H7 (cell line): ENCODE measurements at regions not wholly inside any gene's neighbourhood (a gene's known extent, or its start where the extent isn't known, plus 50 kb on each side); places are given as distances from the start of the nearest gene placed in this dataset.

Experiments used
- DNase-seq: peaks from one replicate; pipeline ENCODE4 v3.0.0; 2012
- H3K27me3 ChIP-seq: 2 replicates; pipeline ENCODE4 v1.6.0; 2011; ENCODE audit warnings: mild to moderate bottlenecking, low read length; ENCODE audit not compliant: control insufficient read depth, insufficient read depth
- H3K36me3 ChIP-seq: replicated peaks from 2 replicates; pipeline ENCODE4 v1.5.1; 2011; ENCODE audit warnings: low read length; ENCODE audit not compliant: control insufficient read depth, insufficient read depth
- H3K4me3 ChIP-seq: 2 replicates; pipeline ENCODE4 v1.5.1; 2011; ENCODE audit warnings: low read depth, mild to moderate bottlenecking, control low read depth, low read length, moderate library complexity; ENCODE audit not compliant: insufficient read depth

DNA sequence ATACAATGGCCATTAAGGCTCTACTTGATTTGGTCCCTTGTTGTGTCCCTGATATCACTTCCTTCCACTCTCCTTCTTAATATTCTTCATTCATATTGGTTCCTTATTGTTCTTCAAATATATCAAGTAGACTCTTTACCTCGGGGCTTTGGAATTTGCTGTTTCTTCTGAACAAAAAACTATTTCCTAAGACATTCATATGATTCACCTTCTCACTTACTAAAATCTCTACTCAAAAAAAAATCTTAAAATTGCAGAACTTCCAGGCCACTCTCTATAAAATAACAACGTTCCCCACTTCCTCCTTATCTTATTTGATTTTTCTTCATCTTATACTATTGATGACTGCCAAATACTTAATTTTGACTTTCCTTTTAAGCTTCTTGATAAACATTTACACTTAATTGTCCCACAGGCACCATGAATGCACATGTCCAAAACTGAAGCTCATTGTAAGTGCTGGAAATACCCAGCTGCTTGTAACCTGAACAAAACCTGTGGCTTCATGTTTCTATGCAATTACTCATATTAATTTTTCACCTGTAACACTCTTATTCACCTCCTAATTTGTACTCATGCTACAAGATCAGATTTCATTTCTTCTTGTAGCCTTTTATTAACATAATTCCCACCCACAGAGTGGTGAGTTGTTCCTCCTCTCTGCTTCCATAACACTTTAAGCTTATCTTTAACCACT is 58.4 kb upstream of the NUDT12 start:
- no peaks in the 10 kb centered on the region for H3K36me3 ChIP-seq
- H3K4me3 ChIP-seq, result no peak overlapping the region
- no peak for DNase-seq
- no peaks in the 10 kb centered on the region for H3K27me3 ChIP-seq

- Histone ChIP-seq H3K27me3 (no peaks in the 10 kb centered on the region), H3K4me3 (no peak overlapping the region), H3K36me3 (no peaks in the 10 kb centered on the region)
- no peak for DNase-seq
These were observed 55.3 kb upstream of the NUDT12 start for GRCh38 chr5:103617913-103618312.

- DNase-seq, result no peak
- Histone ChIP-seq H3K27me3 (no peaks in the 10 kb centered on the region), H3K36me3 (no peaks in the 10 kb centered on the region), H3K4me3 (no peak overlapping the region)
These were observed 54.5 kb upstream of the NUDT12 start for GRCh38 chr5:103617090-103617489.

DNA sequence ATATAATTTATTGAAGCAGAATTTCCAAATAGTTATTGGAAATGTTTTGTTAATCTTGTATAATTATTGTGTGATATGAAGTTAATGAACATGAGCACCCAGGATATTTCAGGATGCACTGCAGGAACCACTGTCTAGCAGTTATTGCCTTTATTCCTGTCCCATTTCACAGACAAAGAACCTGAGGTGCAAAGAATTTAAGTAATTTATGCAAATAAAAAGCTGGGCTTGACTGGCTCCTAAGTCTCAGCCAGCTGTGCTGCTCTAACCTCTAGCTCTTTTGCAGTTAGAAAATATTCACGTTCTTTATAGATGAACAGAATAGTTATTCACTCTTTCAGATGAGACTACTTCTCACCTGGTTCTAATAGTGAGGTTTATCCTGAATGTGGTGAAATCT is 50.0 kb upstream of the NUDT12 start:
- H3K4me3 ChIP-seq, result no peak overlapping the region
- peak; percentile 22 for DNase-seq
- H3K27me3 ChIP-seq, result no peaks in the 10 kb centered on the region
- H3K36me3 ChIP-seq, result no peaks in the 10 kb centered on the region
